Keratinocyte (primary cell): ENCODE measurements at regions not wholly inside any gene's neighbourhood (a gene's known extent, or its start where the extent isn't known, plus 50 kb on each side); places are given as distances from the start of the nearest gene placed in this dataset.

ENCODE experiments used
- DNase-seq: peaks from one replicate; pipeline ENCODE4 v3.0.0-alpha.2; 2011; ENCODE audit warnings: low read depth, missing footprints, low spot score
- FAIRE-seq: peaks from 2 replicates; lab custom pipeline; 2011; peaks lifted over from hg19 to GRCh38; lab: Jason Lieb, UNC
- H2AFZ ChIP-seq: 2 replicates; pipeline ENCODE4 v1.6.0; 2012; ENCODE audit warnings: low read length, control low read depth, inconsistent platforms; ENCODE audit not compliant: control insufficient read depth
- H3K27ac ChIP-seq: 2 replicates; pipeline ENCODE4 v1.5.1; 2011; ENCODE audit warnings: low read length; ENCODE audit not compliant: control insufficient read depth, insufficient read depth
- H3K27me3 ChIP-seq: 3 replicates; pipeline ENCODE4 v1.6.0; 2011; ENCODE audit warnings: low read length; ENCODE audit not compliant: control insufficient read depth, insufficient read depth; ENCODE audit errors: extremely low read depth
- H3K36me3 ChIP-seq, 2 experiments: 2 replicates in 1 of 2; 3 replicates in 1 of 2; pipeline ENCODE4 v1.5.1; 2011; ENCODE audit warnings: low read length in 2 of 2, mild to moderate bottlenecking in 1 of 2; ENCODE audit not compliant: control insufficient read depth in 2 of 2, insufficient read depth in 2 of 2; ENCODE audit errors: extremely low read depth in 1 of 2
- H3K4me1 ChIP-seq: 3 replicates; pipeline ENCODE4 v1.5.1; 2011; ENCODE audit warnings: low read length; ENCODE audit not compliant: control insufficient read depth, insufficient read depth; ENCODE audit errors: extremely low read depth
- H3K4me2 ChIP-seq: 3 replicates; pipeline ENCODE4 v1.6.0; 2011; ENCODE audit warnings: low read depth, low read length; ENCODE audit not compliant: control insufficient read depth, insufficient read depth; ENCODE audit errors: extremely low read depth
- H3K4me3 ChIP-seq, 3 experiments: fragments of 200-600 bp in 1 of 3; sonication (generic) in 1 of 3; 2 replicates in 2 of 3; 3 replicates in 1 of 3; pipeline ENCODE4 v1.5.1; 2011 to 2016; ENCODE audit warnings: low read length in 3 of 3, mild to moderate bottlenecking in 3 of 3, control low read depth in 2 of 3, inconsistent platforms in 1 of 3, low read depth in 1 of 3, mixed read lengths in 1 of 3, mixed run types in 1 of 3, moderate library complexity in 1 of 3; ENCODE audit not compliant: control insufficient read depth in 2 of 3, insufficient read depth in 2 of 3; ENCODE audit errors: extremely low read depth in 1 of 3
- H3K79me2 ChIP-seq: 2 replicates; pipeline ENCODE4 v1.6.0; 2012; ENCODE audit warnings: low read length; ENCODE audit not compliant: control insufficient read depth, insufficient read depth
- H3K9ac ChIP-seq: 3 replicates; pipeline ENCODE4 v1.6.0; 2011; ENCODE audit warnings: low read length; ENCODE audit not compliant: control insufficient read depth, insufficient read depth; ENCODE audit errors: extremely low read depth
- H3K9me1 ChIP-seq: 3 replicates; pipeline ENCODE4 v1.6.0; 2011; ENCODE audit warnings: low read length; ENCODE audit not compliant: control insufficient read depth, insufficient read depth; ENCODE audit errors: extremely low read depth
- H3K9me3 ChIP-seq: 2 replicates; pipeline ENCODE4 v1.5.1; 2012; ENCODE audit warnings: low read depth, low read length; ENCODE audit not compliant: control insufficient read depth
- H4K20me1 ChIP-seq: 3 replicates; pipeline ENCODE4 v1.6.0; 2011; ENCODE audit warnings: low read length; ENCODE audit not compliant: control insufficient read depth, insufficient read depth; ENCODE audit errors: extremely low read depth
- EZH2 ChIP-seq: IDR thresholded peaks from one replicate; pipeline ENCODE4 v1.6.1; 2012; ENCODE audit warnings: inconsistent platforms, mild to moderate bottlenecking, low read length, moderate library complexity
- dilution Hi-C: fragments of 300-500 bp; cut with MboI; formaldehyde crosslinking; loops from one replicate; pipeline ENCODE4 v1.7.0; 2020; ENCODE audit warnings: low sequenced_read_pairs; ENCODE audit not compliant: extremely low pct_ligation_motif_present
- TF ChIP-seq, protein P1 (sequence below), 3 experiments: IDR thresholded peaks in 1 of 3; conservative IDR thresholded peaks in 1 of 3; optimal IDR thresholded peaks in 1 of 3; 2 replicates in 2 of 3; 3 replicates in 1 of 3; pipeline versions ENCODE3 to v1.5.1; 2011; ENCODE audit warnings: low read length in 3 of 3, mild to moderate bottlenecking in 3 of 3, moderate library complexity in 2 of 3, control low read depth in 1 of 3, inconsistent platforms in 1 of 3; ENCODE audit not compliant: insufficient read depth in 2 of 3; ENCODE audit errors: extremely low read depth in 1 of 3

DNA sequence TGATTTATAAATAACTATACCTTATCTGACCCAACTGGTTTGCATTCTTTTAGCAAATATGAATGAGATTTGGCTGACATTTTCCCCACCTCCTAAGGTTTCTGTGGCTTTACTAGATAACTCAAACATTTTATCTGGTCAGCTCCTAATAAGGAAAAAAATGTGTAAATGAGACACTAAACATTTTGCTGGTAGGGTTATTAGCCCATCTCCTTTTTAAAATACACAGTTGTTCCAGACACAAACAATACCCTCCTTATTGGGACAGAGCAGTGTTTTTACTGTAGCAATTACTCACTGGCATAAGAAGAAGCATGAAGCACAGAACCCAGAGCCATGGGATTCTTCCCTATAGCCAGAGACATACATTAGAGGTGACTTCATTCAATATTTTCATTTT, 53.8 kb upstream of the NUF2 start:
- H2AFZ ChIP-seq, result no peak overlapping the region
- no peak for DNase-seq
- H3K4me3 ChIP-seq, result no peak overlapping the region
- peaks cover 6% of the 10 kb centered on the region for H3K4me1 ChIP-seq
- H3K9me1 ChIP-seq, result no peaks in the 10 kb centered on the region
- no peak overlapping the region for H3K9ac ChIP-seq
- no peaks in the 10 kb centered on the region for H4K20me1 ChIP-seq
- H3K4me2 ChIP-seq, result no peak overlapping the region
- H3K27me3 ChIP-seq, result no peaks in the 10 kb centered on the region
- H3K27ac ChIP-seq, result no peak overlapping the region
- no peak for TF ChIP-seq EZH2
- TF ChIP-seq, protein P1, sequence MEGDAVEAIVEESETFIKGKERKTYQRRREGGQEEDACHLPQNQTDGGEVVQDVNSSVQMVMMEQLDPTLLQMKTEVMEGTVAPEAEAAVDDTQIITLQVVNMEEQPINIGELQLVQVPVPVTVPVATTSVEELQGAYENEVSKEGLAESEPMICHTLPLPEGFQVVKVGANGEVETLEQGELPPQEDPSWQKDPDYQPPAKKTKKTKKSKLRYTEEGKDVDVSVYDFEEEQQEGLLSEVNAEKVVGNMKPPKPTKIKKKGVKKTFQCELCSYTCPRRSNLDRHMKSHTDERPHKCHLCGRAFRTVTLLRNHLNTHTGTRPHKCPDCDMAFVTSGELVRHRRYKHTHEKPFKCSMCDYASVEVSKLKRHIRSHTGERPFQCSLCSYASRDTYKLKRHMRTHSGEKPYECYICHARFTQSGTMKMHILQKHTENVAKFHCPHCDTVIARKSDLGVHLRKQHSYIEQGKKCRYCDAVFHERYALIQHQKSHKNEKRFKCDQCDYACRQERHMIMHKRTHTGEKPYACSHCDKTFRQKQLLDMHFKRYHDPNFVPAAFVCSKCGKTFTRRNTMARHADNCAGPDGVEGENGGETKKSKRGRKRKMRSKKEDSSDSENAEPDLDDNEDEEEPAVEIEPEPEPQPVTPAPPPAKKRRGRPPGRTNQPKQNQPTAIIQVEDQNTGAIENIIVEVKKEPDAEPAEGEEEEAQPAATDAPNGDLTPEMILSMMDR (optimal IDR thresholded peaks at IDR 0.05 in 1 of 3, IDR thresholded peaks at IDR 0.05 in 1 of 3, conservative IDR thresholded peaks at IDR 0.05 in 1 of 3; ENCODE audit: extremely low read depth in 1 of 3, insufficient read depth in 2 of 3, low read length in 3 of 3), result no peak
- H3K9me3 ChIP-seq, result no peaks in the 10 kb centered on the region
- FAIRE-seq, result no peak
- dilution Hi-C loops, result no loop called here
- H3K79me2 ChIP-seq, result no peaks in the 10 kb centered on the region
- no peaks in the 10 kb centered on the region for H3K36me3 ChIP-seq

DNA sequence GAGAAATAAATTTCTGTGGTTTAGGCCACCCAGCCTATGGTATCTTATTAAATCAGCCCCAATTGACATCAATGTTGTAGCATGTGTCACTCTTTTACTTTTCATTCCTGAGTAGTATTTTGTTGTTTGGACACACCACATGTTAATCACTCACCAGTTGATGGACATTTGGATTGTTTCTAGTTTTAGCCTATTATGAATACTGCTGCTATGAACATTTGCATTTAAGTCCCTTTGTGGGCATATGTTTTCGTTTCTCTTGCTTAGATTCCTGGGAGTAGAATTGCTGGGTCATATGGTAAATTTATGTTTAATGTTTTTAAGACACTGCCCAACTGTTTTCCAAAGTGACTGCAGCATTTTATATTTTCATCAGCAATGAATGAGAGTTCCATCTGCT, 50.2 kb upstream of the NUF2 start:
- TF ChIP-seq, protein P1 (optimal IDR thresholded peaks at IDR 0.05 in 1 of 3, IDR thresholded peaks at IDR 0.05 in 1 of 3, conservative IDR thresholded peaks at IDR 0.05 in 1 of 3; ENCODE audit: extremely low read depth in 1 of 3, insufficient read depth in 2 of 3, low read length in 3 of 3), result no peak
- TF ChIP-seq EZH2, result no peak
- Histone ChIP-seq H3K9ac (no peak overlapping the region), H3K79me2 (no peaks in the 10 kb centered on the region), H3K4me2 (no peak overlapping the region), H3K4me1 (no peaks in the 10 kb centered on the region), H4K20me1 (no peaks in the 10 kb centered on the region), H3K27me3 (no peaks in the 10 kb centered on the region), H3K4me3 (no peak overlapping the region), H3K27ac (no peak overlapping the region), H3K9me1 (no peaks in the 10 kb centered on the region), H2AFZ (no peak overlapping the region), H3K36me3 (no peaks in the 10 kb centered on the region), H3K9me3 (no peaks in the 10 kb centered on the region)
- DNase-seq (no peak), FAIRE-seq (peak; percentile 13)
- dilution Hi-C loops, result no loop called here
